HG03520 (cell line): ENCODE measurements at regions not wholly inside any gene's neighbourhood (a gene's known extent, or its start where the extent isn't known, plus 50 kb on each side); places are given as distances from the start of the nearest gene placed in this dataset.

Experiments
- ATAC-seq: cut with Tn5 transposase; IDR thresholded peaks from one replicate; pipeline ENCODE4 v1.9.1; 2021; ENCODE audit warnings: mild to moderate bottlenecking, moderate library complexity; ENCODE audit not compliant: unreplicated experiment

- ATAC-seq: no peak
Measured at GRCh38 chr13:103306163-103306562, 239.9 kb upstream of the SLC10A2 start.

GRCh38 chr13:103303078-103303651 lies 236.9 kb upstream of the SLC10A2 start:
- ATAC-seq: no peak

DNA sequence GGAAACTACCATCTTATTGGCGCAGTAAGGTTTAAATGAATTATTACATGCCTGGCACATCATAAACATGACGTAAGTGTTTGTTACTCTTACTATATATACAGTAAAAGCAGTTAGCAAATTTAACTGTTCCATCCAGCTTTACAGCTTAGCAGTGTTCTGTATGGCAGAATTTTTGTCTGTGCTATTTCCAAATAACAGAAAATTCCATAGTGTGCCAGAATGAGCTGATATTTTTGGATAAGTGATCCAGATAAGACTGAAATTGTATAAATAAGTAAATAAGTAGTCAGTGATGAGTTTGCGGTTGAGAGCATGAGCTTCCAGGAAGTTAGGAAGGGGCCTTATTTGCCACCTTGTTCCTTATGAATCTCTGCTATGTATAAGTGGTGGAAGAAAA lies 236.5 kb upstream of the SLC10A2 start:
- no peak for ATAC-seq

DNA sequence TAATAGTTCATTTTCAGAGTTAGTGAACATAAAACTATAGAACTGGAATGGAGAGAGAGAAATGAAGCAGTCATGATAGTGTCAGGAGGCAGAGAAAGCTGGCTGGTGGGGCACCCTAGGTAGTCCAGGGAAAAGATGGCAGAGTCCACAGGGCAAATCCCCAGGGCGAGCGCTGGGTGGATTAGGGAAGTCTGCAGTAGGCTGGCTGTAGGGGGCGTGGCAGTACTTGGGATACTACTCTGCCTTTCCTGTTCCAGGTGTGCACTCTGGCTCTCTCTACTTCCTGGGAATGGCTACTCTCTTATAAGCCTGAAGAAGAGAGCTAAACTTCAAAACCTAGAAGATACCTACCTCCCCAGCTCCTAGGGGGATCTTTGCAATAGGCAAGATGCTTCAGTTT lies 232.9 kb upstream of the SLC10A2 start:
- ATAC-seq: no peak

DNA sequence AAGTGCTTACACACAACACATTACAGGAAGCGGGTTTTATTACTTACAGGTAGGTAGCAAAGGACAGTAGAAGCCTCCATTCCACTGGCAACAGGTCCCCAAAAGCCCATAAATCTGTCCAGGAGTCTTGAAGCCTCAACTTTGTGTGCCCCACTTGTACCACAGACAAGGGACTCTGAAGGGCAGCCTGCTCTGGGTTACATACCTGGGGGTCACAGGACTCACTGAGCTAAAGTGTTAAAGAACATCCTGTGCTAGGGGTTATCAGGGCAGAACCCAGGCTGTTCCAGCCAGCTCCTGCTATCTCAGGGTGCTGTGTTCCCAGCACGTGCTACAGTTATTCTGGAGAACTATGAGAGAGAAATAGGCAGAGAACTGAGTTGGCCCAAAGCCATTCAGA lies 230.9 kb upstream of the SLC10A2 start:
- no peak for ATAC-seq

- ATAC-seq: peak; percentile 35
Measured at GRCh38 chr13:103291798-103292572, 225.8 kb upstream of the SLC10A2 start.

- ATAC-seq: no peak
Measured at GRCh38 chr13:103291226-103291625, 225.0 kb upstream of the SLC10A2 start.

GRCh38 chr13:103289681-103290080 lies 223.5 kb upstream of the SLC10A2 start:
- no peak for ATAC-seq

DNA sequence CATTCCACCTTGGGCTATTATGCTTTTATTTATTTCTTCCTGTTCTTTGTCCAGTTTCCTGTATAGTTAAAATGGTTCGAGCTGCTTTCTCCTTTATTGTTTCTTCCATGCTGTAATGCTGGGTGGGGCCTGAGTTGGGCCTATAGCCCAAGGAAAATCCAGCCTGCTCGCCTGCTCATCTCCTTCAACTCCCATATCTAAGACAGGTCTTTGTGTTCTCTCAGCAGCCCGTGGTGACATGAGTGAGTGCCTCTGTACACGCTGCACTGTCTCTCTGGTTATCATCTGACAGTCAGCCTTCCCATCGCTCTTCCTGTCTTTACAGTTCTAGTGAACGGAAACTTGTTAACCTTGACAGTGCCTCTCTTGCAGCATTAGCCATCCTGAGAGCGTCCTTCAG lies 221.9 kb upstream of the SLC10A2 start:
- ATAC-seq: no peak

- ATAC-seq: peak; percentile 39
Measured at GRCh38 chr13:103287659-103288058, 221.4 kb upstream of the SLC10A2 start.

GRCh38 chr13:103284466-103284865 lies 218.2 kb upstream of the SLC10A2 start:
- ATAC-seq: no peak

DNA sequence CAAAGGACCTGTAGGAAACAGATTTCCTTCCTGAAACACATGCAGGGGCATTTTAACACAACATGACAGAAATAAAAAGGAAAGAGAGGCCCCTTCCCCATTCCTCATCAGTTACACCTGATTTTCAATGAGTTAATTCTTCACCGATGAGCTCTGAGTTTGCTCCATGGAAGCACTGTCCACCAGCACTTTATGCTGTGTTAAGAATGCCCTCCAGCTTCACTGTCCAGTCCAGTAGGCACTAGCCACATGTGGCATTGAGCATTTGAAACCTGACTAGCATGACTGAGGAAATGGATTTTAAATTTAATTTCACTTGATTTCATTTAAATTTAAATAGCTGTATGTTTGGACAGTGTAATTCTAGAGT lies 217.2 kb upstream of the SLC10A2 start:
- no peak for ATAC-seq

- ATAC-seq: no peak
Measured at GRCh38 chr13:103282571-103283450, 216.6 kb upstream of the SLC10A2 start.

- no peak for ATAC-seq
Measured at GRCh38 chr13:103277959-103278694, 211.9 kb upstream of the SLC10A2 start.

DNA sequence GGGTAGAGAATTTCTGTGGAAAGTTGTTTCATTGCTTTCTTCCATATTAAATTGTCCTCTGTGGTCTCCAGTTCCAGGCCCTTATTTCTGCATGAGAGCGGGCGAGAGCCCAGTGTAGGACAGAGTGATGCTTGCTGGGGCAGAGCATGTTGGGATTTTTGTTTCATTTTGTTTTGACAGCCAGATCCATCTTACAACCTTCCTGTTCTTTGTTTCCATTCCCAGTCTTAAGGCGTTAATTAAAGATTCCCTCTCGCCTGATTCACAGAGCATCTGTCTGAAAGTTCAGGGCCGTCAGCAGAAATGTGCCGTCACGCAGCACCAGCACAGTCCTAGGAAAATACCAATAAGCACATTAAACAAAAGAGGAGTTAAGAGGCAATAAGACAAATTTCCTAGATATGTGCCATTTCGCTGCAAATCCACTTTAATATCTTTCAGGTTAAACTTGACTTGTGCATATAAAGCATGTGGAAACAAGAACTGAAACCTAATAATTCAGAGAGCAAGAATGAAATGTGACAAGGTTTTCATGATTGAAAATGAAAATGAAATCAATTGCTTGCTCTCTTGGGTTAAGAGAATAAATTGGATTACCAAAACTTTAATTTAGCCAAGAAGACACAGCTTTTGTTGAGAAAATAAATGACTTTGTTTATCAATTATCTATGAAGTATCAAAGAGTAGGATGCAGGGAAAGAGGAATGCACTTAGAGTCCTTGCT lies 210.7 kb upstream of the SLC10A2 start:
- peak; percentile 86 for ATAC-seq

DNA sequence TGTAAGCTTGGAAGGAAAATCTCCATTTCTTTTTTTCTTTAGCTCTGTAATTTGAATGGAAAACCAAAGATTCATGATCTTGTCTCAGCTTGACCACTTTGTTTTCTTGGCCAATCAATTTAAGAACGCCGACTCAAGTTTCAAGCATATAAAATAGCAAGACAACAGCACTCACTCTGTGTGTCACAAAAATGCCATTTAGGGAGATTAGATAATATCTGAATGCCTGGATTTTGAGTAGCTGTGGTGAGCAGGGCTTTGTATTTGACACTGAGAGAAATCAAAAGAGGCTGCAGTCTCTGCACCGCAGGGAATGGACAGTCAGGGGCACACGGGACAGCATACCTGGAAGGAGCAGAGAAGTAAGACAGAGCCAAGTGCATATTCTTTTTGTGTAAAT lies 209.5 kb upstream of the SLC10A2 start:
- no peak for ATAC-seq

DNA sequence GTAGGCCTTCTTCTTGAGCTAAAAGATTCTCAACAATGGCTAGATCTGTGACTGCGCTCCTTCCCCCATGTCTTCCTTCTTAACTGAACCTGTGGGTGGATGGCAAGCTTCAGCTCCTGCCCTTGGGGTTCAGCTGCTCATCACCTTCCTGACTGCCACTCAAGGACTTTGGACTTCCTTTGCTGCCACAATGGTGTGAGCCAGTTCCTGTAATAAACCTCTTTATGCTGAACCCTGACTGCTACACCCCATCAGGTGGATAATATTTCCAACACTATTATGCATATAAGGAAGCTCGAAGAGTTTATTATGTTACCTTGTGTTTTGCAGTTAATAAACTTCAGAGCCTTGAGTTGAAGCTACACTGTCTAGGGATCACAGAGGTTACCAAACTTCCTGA lies 208.9 kb upstream of the SLC10A2 start:
- ATAC-seq: no peak

GRCh38 chr13:103273825-103274224 lies 207.6 kb upstream of the SLC10A2 start:
- ATAC-seq: no peak

GRCh38 chr13:103272770-103273169 lies 206.6 kb upstream of the SLC10A2 start:
- ATAC-seq: peak; percentile 39

DNA sequence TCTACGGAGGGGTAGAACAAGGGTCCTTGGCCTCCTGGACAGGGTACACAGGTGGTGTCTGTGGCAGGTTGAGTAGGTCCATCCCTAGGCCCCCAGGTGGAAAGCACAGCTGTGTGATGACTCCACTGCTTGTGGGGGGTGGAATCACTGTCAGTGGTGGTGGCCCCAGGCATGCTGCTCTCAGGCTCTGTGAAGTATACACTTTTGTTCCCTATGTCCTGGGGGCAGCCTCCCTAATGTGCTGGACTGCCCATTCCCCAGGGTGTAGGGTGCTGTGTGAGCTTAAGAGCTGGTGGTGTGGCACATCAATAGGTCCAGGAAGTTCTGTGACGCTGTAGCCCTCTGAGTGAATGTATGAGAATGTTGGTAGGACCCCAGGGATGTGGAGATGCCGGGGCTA lies 197.2 kb upstream of the SLC10A2 start:
- no peak for ATAC-seq
